Suppressor macrophage (primary cell): ENCODE measurements at regions not wholly inside any gene's neighbourhood (a gene's known extent, or its start where the extent isn't known, plus 50 kb on each side); places are given as distances from the start of the nearest gene placed in this dataset.
A peak's percentile ranks its signal among the peaks of the same experiment; 100 is the strongest.

ENCODE experiments used
- DNase-seq, 4 experiments: peaks; one replicate each; pipeline ENCODE4 v3.0.0-alpha.2; 2020 to 2022

GRCh38 chr2:149679286-149679685 lies 91.7 kb upstream of the MMADHC start:
- peak in 2 of 4 experiments; percentile 1 to 3 for DNase-seq

- no peak for DNase-seq
These were observed 89.8 kb upstream of the MMADHC start for GRCh38 chr2:149677416-149677815.

GRCh38 chr2:149670086-149670485 lies 82.5 kb upstream of the MMADHC start:
- DNase-seq: no peak

GRCh38 chr2:149666809-149667320 lies 79.3 kb upstream of the MMADHC start:
- DNase-seq: no peak

- DNase-seq: no peak
These were observed 77.3 kb upstream of the MMADHC start for GRCh38 chr2:149664896-149665295.

- no peak for DNase-seq
These were observed 75.0 kb upstream of the MMADHC start for GRCh38 chr2:149662556-149662955.

GRCh38 chr2:149661844-149662243 lies 74.3 kb upstream of the MMADHC start:
- no peak for DNase-seq

GRCh38 chr2:149658553-149658952 lies 71.0 kb upstream of the MMADHC start:
- DNase-seq: no peak

GRCh38 chr2:149657401-149658040 lies 69.9 kb upstream of the MMADHC start:
- no peak for DNase-seq

- no peak for DNase-seq
These were observed 69.4 kb upstream of the MMADHC start for GRCh38 chr2:149656996-149657395.

- DNase-seq: no peak
These were observed 66.4 kb upstream of the MMADHC start for GRCh38 chr2:149653831-149654445.

- no peak for DNase-seq
These were observed 65.4 kb upstream of the MMADHC start for GRCh38 chr2:149652926-149653325.

GRCh38 chr2:149652526-149652925 lies 65.0 kb upstream of the MMADHC start:
- DNase-seq: no peak

GRCh38 chr2:149651229-149651628 lies 63.7 kb upstream of the MMADHC start:
- DNase-seq: no peak

- no peak for DNase-seq
These were observed 62.4 kb upstream of the MMADHC start for GRCh38 chr2:149650006-149650405.

GRCh38 chr2:149648282-149649030 lies 60.9 kb upstream of the MMADHC start:
- DNase-seq: peak in 1 of 4 experiments; percentile 5

GRCh38 chr2:149645391-149645790 lies 57.8 kb upstream of the MMADHC start:
- no peak for DNase-seq
